MCF 10A (cell line): ENCODE measurements at regions not wholly inside any gene's neighbourhood (a gene's known extent, or its start where the extent isn't known, plus 50 kb on each side); places are given as distances from the start of the nearest gene placed in this dataset.

ENCODE experiments used
- BruUV-seq: library from RNA; stranded (reverse); fragments of 400-500 nt; replicated peaks from 2 replicates; lab custom pipeline; 2021; lab: Mats Ljungman, UMichigan
- CTCF ChIA-PET: fragments of 300-600 bp; sonication (Branson Sonifier 250); formaldehyde crosslinking; extraction: SDS; loops from one replicate; lab custom pipeline; 2021; ENCODE audit warnings: antibody characterized with exemption, inconsistent platforms; lab: Yijun Ruan, JAX
- POLR2A ChIA-PET: fragments of 300-600, 350-650 bp; sonication (Branson Sonifier 250); formaldehyde crosslinking; extraction: SDS; loops from one replicate; lab custom pipeline; 2020; ENCODE audit warnings: antibody characterized with exemption, inconsistent platforms; lab: Yijun Ruan, JAX
- DNase-seq: peaks from one replicate; pipeline ENCODE4 v3.0.0-alpha.2; 2018; ENCODE audit not compliant: unreplicated experiment
- H3K27ac Mint-ChIP-seq: one replicate; pipeline ENCODE4 v1.8.0; 2022; ENCODE audit warnings: mild to moderate bottlenecking, low read depth, mixed read lengths; ENCODE audit not compliant: unreplicated experiment
- H3K27me3 Mint-ChIP-seq: one replicate; pipeline ENCODE4 v1.8.0; 2022; ENCODE audit warnings: mixed read lengths; ENCODE audit not compliant: insufficient read depth, unreplicated experiment
- H3K36me3 Mint-ChIP-seq: one replicate; pipeline ENCODE4 v1.8.0; 2022; ENCODE audit warnings: mild to moderate bottlenecking, moderate library complexity, mixed read lengths; ENCODE audit not compliant: insufficient read depth, unreplicated experiment
- H3K4me1 Mint-ChIP-seq: one replicate; pipeline ENCODE4 v1.8.0; 2022; ENCODE audit warnings: mixed read lengths; ENCODE audit not compliant: insufficient read depth, unreplicated experiment
- H3K4me3 Mint-ChIP-seq: one replicate; pipeline ENCODE4 v1.8.0; 2022; ENCODE audit warnings: mild to moderate bottlenecking, moderate library complexity, mixed read lengths; ENCODE audit not compliant: unreplicated experiment
- H3K9me3 Mint-ChIP-seq: one replicate; pipeline ENCODE4 v1.8.0; 2022; ENCODE audit warnings: mixed read lengths; ENCODE audit not compliant: unreplicated experiment
- intact Hi-C: fragments of 100-400 bp; cut with micrococcal nuclease; formaldehyde crosslinking; loops from 2 replicates; pipeline ENCODE4 v1.14.1; 2022
- TF ChIP-seq, protein P1 (sequence below): fragments of 200-600 bp; IDR thresholded peaks from one replicate; pipeline ENCODE4 v1.8.0; 2022; ENCODE audit warnings: antibody characterized with exemption, mild to moderate bottlenecking; ENCODE audit not compliant: unreplicated experiment

DNA sequence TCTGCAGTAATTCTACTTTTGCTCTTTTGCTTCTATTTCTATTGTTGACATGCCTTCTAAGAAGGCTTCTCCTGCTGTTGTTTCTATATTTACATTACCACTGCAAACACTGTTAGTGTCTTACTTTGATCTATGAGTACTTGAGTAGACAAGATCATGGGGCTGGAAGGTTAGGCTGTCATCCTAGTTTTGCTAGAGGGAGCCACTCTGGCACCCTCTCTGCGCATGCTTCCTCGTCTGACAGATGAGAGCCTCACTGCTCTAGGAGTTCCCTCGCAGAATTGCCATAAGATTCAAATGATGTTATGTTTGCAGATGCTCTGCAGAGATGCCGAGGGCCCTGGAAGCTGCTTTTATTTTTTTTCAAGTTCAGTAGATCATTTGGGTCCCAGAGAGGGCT lies 185.6 kb downstream of the RNF144A start:
- Mint-ChIP-seq H3K9me3 (no peaks in the 10 kb centered on the region), H3K4me3 (no peak overlapping the region), H3K27ac (no peak overlapping the region), H3K36me3 (no peaks in the 10 kb centered on the region), H3K27me3 (no peaks in the 10 kb centered on the region), H3K4me1 (no peaks in the 10 kb centered on the region)
- DNase-seq: no peak
- ChIA-PET CTCF (no interaction called here), POLR2A (no interaction called here)
- intact Hi-C loops: no loop called here
- TF ChIP-seq, protein P1, sequence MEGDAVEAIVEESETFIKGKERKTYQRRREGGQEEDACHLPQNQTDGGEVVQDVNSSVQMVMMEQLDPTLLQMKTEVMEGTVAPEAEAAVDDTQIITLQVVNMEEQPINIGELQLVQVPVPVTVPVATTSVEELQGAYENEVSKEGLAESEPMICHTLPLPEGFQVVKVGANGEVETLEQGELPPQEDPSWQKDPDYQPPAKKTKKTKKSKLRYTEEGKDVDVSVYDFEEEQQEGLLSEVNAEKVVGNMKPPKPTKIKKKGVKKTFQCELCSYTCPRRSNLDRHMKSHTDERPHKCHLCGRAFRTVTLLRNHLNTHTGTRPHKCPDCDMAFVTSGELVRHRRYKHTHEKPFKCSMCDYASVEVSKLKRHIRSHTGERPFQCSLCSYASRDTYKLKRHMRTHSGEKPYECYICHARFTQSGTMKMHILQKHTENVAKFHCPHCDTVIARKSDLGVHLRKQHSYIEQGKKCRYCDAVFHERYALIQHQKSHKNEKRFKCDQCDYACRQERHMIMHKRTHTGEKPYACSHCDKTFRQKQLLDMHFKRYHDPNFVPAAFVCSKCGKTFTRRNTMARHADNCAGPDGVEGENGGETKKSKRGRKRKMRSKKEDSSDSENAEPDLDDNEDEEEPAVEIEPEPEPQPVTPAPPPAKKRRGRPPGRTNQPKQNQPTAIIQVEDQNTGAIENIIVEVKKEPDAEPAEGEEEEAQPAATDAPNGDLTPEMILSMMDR: no peak
- no TSS peak for BruUV-seq

DNA sequence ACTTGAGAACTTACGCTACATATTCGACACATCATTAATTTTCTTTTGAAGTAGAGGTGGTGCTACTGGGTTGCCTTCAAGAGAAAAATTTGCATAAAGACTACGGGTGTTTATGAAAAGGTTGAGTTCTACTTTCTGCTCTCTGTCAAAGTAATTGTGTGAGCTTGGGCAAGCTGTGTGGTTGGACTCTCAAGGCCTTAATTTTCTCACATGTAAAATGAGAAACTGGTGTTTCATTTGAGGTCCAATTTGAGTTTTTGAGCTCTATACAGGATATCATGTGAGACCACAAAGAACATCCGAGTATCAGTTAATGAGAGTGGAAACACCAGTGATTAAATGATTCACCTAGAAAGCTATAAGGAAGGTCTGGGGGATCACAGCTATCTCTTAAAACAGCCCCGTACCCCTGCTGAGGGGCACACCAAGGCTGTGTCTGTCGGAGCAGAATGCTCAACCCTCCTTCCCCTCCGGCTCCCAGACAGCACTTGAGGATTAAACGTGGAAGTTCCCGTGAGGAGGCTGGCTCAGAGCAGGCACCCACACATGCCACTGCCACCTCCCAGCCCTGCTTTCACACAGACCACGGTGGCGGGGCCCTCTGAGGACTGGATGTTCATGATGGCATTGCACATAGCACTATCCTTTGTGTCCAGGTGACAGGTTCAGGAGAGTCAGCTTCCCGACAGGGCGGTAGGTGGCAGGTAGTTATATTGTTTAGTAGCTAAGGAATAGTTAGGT lies 191.8 kb downstream of the RNF144A start:
- TF ChIP-seq, protein P1: no peak
- peaks cover 6% of the 10 kb centered on the region for H3K36me3 Mint-ChIP-seq
- H3K9me3 Mint-ChIP-seq: no peaks in the 10 kb centered on the region
- ChIA-PET CTCF (interaction anchor here (0.8 to 9.8 kb wide), 6 partner anchors 12 to 1602 kb away, joined by 3 to 86 read pairs (median 4); no protein-coding TSS in a partner anchor), POLR2A (no interaction called here)
- intact Hi-C loops: no loop called here
- H3K27me3 Mint-ChIP-seq: peaks cover 5% of the 10 kb centered on the region
- H3K4me3 Mint-ChIP-seq: no peak overlapping the region
- no TSS peak for BruUV-seq
- H3K27ac Mint-ChIP-seq: no peak overlapping the region
- H3K4me1 Mint-ChIP-seq: no peaks in the 10 kb centered on the region
- DNase-seq: no peak

DNA sequence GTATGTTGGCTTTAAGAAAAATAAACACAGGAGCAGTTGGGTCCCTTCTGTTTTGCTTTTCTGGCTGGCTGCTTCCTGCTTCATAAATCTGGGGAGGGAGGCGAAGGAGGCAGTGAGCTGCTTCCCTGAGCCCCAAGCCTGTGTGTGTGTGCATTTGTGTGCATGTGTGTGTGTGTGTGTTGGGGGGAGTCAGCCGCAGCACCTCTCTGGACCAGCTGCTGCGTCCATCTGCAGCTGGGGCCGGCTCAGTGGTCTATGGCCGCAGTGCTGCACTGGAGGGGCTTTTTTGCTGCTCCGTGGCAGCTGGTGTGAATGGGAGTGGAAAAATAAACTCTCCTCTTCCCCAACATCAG lies 192.3 kb downstream of the RNF144A start:
- Mint-ChIP-seq H3K4me3 (no peak overlapping the region), H3K9me3 (no peaks in the 10 kb centered on the region), H3K36me3 (peaks cover 6% of the 10 kb centered on the region), H3K27me3 (peaks cover 11% of the 10 kb centered on the region), H3K4me1 (no peaks in the 10 kb centered on the region), H3K27ac (no peak overlapping the region)
- DNase-seq: no peak
- TF ChIP-seq, protein P1: no peak
- CTCF ChIA-PET: interaction anchor here (0.7 to 9.8 kb wide), 5 partner anchors 12 to 1602 kb away, joined by 3 to 86 read pairs (median 5); no protein-coding TSS in a partner anchor
- intact Hi-C loops: no loop called here
- POLR2A ChIA-PET: no interaction called here
- no TSS peak for BruUV-seq

DNA sequence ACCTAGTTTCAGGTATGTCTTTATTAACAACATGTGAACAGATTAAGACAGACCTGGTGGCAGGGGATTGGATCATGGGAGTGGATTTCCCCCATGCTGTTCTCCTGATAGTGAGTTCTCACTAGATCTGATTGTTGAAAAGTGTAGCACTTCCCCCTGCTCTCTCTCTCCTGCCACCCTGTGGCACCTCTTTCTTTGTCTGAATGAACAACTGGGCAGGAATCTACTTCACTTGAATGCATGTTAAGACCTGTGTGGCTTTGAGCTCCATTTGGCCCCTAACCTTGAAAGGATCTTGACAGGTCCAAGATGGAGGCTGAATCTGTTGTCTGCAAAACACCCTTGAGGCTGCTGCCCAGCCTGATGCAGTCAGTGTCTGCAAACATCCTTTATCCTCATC lies 194.4 kb downstream of the RNF144A start:
- no peaks in the 10 kb centered on the region for H3K4me1 Mint-ChIP-seq
- TF ChIP-seq, protein P1: no peak
- peak; percentile 36 for DNase-seq
- ChIA-PET CTCF (interaction anchor here (0.6 to 9.8 kb wide), 4 partner anchors 12 to 854 kb away, joined by 3 to 86 read pairs (median 4); no protein-coding TSS in a partner anchor), POLR2A (no interaction called here)
- H3K4me3 Mint-ChIP-seq: no peak overlapping the region
- BruUV-seq: no TSS peak
- H3K27me3 Mint-ChIP-seq: peaks cover 32% of the 10 kb centered on the region
- intact Hi-C loops: loop anchor here (10.0 kb wide), 1 partner anchor 253 kb away; no protein-coding TSS in a partner anchor
- H3K36me3 Mint-ChIP-seq: peaks cover 6% of the 10 kb centered on the region
- H3K27ac Mint-ChIP-seq: no peak overlapping the region
- no peaks in the 10 kb centered on the region for H3K9me3 Mint-ChIP-seq
